ENCODE measurements at regions not wholly inside any gene's neighbourhood (a gene's known extent, or its start where the extent isn't known, plus 50 kb on each side); places are given as distances from the start of the nearest gene placed in this dataset.
"Not testable (repeated sequence)": the region's sequence is repeated elsewhere in the genome, so short reads cannot be mapped to it uniquely, and the experiment has no call there.

DNA sequence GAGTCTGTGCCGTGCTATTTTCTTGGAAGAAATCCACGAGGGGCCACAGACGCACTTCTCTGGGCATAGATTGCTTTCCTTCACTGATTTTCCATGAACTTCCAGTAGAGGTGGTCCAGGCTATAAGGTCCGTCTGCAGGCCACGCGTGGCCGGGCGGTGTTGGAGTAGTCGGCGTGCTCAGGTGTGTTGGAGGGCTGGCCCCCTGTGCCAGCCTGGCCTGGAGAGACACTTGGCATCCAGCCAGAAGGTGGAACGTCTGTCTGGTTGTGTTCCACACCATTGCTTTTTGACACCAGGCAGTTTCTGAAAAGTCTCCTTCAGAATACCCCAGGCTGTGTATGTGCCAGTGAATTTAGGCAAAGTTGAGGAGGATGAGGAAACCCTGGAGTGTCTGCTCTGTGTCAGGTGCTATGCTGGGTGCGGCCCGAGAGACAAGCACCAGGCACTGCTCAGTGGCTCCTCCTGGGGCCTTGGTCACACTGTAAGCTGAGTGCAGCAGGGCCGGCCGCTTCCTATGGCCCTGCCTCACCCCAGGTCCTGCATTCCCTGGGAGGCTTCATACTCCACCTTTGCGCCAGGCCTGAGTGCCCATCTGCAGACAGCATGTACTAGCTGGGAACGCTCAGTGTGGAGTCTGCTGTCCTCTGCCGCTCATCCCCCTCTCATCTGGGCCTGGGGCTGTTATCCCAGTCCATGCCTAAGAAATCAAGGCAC, 52.1 kb upstream of the TAMM41 start:
- H3K4me3 Mint-ChIP-seq: no peak overlapping the region
- no peaks in the 10 kb centered on the region for H3K9me3 Mint-ChIP-seq
- DNase-seq (ENCODE audit: low spot score in 2 of 2) (no peak), ATAC-seq (peak; percentile 32)
- H3K27ac Mint-ChIP-seq: no peak overlapping the region
- H3K36me3 Mint-ChIP-seq: no peaks in the 10 kb centered on the region
- H3K4me1 Mint-ChIP-seq: no peaks in the 10 kb centered on the region

DNA sequence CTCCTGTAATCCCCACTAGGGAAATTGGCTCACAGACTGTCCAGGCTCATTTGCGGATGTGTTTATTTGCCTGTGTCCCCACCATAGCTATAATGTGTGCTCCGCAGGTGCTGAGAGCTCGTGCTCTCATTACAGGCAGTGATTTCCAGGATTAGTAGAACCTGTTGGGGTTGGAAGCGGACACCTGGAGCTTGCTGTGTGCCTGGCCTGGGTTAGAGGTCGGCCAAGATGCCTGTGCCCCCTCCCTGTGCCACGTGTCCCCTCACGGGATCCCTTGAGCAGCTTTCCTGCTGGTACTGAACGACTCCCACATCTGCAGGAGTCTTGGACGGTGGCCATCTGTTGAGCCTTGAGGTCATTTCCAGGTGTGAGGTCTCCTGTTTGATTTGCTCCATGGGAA, 52.7 kb upstream of the TAMM41 start:
- not testable (repeated sequence) for H3K4me3 Mint-ChIP-seq; H3K36me3 Mint-ChIP-seq; H3K9me3 Mint-ChIP-seq; H3K27ac Mint-ChIP-seq; H3K4me1 Mint-ChIP-seq; ATAC-seq; DNase-seq (ENCODE audit: low spot score in 2 of 2)

DNA sequence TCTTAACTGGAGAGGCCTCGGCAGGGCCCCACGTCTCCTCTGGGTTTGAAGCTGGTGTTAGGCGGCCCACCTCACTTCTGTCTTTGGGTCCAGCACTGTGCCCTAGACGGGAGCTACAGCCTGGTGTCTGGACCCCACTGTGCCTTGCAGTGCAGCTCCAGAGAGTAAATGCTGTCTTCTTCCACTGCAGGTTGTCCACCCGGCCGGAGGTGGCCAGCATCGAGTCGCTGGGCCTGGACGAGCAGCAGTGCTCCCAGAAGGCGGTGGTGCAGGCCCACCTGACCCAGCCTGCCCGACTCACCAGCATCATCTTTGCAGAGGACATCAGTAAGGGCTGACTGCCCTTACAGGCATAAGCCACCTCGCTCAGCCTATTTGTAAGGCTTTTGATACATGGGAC, 53.1 kb upstream of the TAMM41 start:
- DNase-seq (ENCODE audit: low spot score in 2 of 2) (no peak), ATAC-seq (no peak)
- no peaks in the 10 kb centered on the region for H3K9me3 Mint-ChIP-seq
- H3K4me1 Mint-ChIP-seq: no peaks in the 10 kb centered on the region
- no peak overlapping the region for H3K4me3 Mint-ChIP-seq
- no peaks in the 10 kb centered on the region for H3K36me3 Mint-ChIP-seq
- no peak overlapping the region for H3K27ac Mint-ChIP-seq

DNA sequence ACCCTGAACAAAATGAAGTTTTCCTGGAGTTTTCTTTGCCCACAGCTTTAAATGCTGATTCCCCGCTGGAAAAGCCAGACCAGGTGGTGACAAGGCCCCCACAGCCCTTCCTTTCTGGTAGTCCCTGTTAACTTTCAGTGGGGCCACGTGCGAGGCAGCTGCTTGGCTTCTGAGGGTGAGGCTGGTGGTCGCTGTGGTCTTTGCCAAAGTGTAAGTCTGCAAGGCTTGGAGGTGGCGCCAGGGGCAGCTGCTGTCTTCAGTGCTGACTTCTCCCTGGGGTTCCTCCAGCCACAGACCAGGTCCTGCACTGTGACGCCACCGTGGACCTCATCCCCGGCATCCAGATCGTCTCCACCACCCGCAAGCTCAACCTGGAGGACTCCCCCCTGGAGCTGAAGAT, 54.1 kb upstream of the TAMM41 start:
- Mint-ChIP-seq H3K4me3 (no peak overlapping the region), H3K4me1 (no peaks in the 10 kb centered on the region), H3K36me3 (no peaks in the 10 kb centered on the region), H3K9me3 (no peaks in the 10 kb centered on the region), H3K27ac (no peak overlapping the region)
- ATAC-seq: no peak
- no peak for DNase-seq (ENCODE audit: low spot score in 2 of 2)

DNA sequence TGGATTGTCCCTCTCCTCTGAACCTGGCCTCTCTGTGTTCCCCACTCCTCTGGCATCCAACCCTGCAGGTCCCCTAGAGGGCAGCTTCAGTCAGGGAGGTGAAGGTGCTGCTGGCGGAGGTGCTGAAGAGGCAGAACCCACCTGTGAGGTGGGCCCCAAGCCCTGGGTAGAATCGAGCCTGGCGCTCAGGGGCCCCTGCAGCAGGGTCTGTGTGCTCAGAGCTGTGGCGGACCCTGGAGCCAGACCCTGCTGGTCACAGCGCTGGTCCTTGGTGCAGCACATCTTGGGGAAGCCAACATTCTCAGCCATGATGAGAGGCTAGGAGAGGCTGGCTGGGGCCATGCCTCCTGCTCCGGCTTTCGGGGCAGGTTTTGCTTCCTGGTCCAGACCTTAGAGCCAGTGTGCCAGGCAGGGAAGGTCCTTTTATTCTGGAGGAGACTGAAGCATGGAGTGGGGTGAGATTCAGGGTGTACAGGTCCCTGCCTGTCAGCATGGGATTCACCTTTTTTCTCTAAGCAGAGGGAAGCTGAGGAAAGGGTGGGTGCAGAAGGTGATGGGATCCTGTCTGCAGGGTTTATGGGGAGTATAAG, 54.7 kb upstream of the TAMM41 start:
- H3K27ac Mint-ChIP-seq: no peak overlapping the region
- no peaks in the 10 kb centered on the region for H3K36me3 Mint-ChIP-seq
- H3K9me3 Mint-ChIP-seq: no peaks in the 10 kb centered on the region
- no peaks in the 10 kb centered on the region for H3K4me1 Mint-ChIP-seq
- DNase-seq (ENCODE audit: low spot score in 2 of 2) (no peak), ATAC-seq (no peak)
- H3K4me3 Mint-ChIP-seq: no peak overlapping the region

DNA sequence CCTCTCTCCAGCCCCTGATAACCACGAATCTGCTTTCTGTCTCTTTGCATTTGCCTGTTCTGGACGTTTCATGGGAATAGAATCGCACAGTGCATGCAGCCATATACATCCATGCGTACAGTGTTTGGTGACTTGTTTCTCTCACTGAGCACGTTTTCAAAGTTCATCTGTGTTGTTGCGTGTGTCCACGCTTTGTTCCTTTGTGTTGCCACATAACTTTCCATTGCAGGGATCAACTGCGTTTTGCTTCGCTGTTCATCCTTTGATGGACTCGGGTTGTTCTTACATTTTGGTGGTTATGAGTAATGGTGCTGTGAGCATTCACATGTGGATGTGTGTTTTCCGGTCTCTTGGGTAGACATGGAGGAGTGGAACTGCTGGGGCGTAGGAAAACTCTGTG, 56.4 kb upstream of the TAMM41 start:
- Mint-ChIP-seq H3K36me3 (no peaks in the 10 kb centered on the region), H3K9me3 (no peaks in the 10 kb centered on the region), H3K4me3 (no peak overlapping the region), H3K27ac (no peak overlapping the region), H3K4me1 (peaks cover 7% of the 10 kb centered on the region)
- no peak for ATAC-seq
- no peak for DNase-seq (ENCODE audit: low spot score in 2 of 2)

DNA sequence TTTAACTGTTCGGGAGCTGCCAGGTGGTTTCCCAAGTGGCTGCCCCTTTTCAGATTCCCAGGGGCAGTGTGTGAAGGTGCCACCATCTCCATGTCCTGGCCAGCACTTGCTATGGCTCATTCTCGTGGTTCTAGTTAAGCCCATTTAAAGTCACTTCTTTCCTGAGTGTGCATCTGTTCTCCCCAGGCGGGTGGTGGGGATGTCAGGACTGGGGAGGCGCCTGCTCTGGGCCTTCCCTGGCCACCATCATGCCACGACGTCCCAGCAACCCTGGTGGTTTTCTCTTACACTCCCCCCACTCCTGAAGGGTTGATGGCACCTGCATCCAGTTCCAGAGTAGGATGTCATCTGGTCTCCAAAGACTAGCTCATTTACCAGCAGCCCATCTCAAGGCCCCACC, 56.8 kb upstream of the TAMM41 start:
- no peak for DNase-seq (ENCODE audit: low spot score in 2 of 2)
- Mint-ChIP-seq H3K36me3 (no peaks in the 10 kb centered on the region), H3K27ac (no peak overlapping the region), H3K4me1 (peaks cover 11% of the 10 kb centered on the region), H3K4me3 (no peak overlapping the region), H3K9me3 (no peaks in the 10 kb centered on the region)
- no peak for ATAC-seq

DNA sequence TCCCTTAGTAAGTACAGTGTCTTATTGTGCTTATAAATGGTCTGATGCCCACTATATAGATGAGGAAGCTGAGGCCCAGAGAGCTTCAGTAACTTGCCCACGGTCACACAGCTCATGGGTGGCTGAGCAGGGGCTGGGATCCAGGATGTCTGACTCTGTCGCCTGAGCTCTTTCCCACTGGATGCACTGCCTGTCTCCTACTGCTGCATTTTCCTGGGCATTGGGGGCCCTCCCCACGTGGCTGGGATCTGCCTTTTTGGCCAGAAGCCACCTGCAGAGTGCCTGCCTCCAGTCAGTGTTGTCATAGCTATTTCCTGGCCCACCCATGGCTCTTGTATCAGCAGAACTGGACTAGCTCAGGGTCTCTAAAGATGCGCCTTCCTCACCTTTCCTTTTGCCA, 57.5 kb upstream of the TAMM41 start:
- H3K36me3 Mint-ChIP-seq: no peaks in the 10 kb centered on the region
- no peaks in the 10 kb centered on the region for H3K9me3 Mint-ChIP-seq
- peaks cover 18% of the 10 kb centered on the region for H3K4me1 Mint-ChIP-seq
- ATAC-seq (no peak), DNase-seq (ENCODE audit: low spot score in 2 of 2) (no peak)
- H3K4me3 Mint-ChIP-seq: no peak overlapping the region
- no peak overlapping the region for H3K27ac Mint-ChIP-seq

DNA sequence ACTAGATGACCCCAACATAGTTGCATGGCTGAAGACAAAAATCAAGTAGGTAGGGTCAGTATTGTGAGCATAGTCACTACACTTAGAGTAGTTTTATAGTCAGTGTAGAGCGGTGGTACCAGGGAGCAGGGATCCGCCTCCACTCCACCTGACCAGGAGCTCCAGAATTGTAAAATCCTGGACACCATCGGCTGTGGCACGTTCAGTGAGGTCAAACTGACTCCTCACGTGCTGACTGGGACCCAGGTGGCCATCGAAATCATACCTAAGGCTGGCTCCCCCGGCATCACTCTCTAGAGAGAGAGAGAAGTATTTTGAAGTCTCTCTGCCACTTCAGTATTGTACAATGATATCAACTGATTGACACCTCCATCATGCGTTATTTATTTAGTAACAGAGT, 59.7 kb upstream of the TAMM41 start:
- Mint-ChIP-seq H3K4me1 (peaks cover 25% of the 10 kb centered on the region), H3K4me3 (no peak overlapping the region), H3K36me3 (no peaks in the 10 kb centered on the region), H3K9me3 (no peaks in the 10 kb centered on the region), H3K27ac (no peak overlapping the region)
- ATAC-seq (no peak), DNase-seq (ENCODE audit: low spot score in 2 of 2) (no peak)

DNA sequence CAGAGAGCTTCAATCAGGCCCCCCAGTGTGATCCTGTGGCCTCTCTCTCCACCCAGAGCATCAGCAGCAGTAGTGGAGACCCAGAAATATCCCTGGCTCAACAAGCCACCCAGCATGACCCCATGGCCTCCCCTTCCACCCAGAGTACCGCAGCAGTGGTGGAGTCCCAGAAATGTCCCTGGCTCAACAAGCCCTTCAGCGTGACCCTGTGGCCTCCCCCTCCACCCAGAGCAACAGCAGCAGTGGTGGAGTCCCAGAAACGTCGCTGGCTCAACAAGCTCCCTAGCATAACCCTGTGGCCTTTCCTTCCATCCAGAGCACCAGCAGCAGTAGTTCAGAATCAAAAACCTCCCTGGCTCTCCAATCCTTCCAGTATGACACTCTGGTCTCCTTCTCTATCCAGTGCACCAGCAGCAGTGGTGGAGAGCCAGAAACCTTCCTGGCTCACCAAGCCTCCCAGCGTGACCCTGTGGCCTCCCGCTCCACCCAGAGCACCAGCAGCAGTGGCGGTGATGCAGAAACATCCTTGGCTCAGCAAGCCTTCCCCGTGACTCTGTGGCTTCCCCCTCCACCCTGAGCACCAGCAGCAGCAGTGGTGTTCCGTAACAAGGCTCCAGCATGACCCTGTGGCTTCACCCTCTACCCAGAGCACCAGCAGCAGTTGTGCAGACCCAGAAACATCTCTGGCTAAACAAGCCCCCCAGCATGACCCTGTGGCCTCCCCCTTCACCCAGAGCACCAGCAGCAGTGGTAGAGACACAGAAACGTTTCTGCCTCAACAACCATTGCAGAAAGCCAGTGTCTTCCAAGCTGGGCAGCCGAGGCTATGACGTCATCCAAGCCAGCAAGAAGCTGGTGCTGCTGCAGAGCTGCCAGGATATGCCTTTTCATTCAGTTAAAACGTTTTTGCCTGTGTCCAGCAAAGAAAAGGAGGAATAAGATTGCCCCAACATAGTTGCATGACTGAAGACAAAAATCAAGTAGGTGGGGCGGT, 61.3 kb upstream of the TAMM41 start:
- Mint-ChIP-seq H3K4me1 (peaks cover 25% of the 10 kb centered on the region), H3K27ac (no peak overlapping the region), H3K36me3 (no peaks in the 10 kb centered on the region), H3K4me3 (peak overlapping the region; percentile 47), H3K9me3 (no peaks in the 10 kb centered on the region)
- DNase-seq (ENCODE audit: low spot score in 2 of 2): no peak
- no peak for ATAC-seq

DNA sequence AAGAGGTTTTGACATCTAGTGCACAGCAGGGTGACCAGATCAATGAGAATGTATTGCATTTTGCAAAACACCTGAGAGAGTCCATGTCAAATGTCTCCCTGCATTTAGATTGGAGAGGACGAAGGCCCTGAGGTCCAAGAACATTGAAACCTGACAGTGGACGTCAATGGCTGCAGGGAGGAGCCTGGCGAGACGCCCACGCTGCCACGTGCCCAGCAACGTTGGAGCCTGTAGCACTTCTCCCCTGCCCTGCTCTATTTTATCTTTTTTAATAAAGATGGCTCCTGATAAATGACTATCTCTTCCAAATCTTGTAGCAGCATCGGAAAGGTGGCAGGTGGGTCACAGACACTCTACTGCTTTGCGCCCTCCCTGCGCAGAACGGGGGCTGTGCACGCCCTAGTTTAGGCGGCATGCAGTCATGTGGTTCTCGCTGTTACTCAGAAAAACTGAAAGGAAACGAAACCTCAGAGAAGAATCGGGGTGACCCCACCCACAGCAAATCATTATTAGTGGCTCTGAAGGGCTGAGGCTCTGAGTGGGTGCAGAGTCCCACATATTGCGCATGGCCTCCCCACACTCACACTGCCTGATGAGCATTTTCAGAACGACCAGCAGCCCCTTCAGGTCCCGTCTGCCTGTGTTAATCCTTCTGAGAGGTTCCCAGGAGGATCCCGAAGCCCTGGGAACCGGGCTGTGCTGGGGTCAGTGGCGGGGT, 62.5 kb upstream of the TAMM41 start:
- peak overlapping the region; percentile 47 for H3K4me3 Mint-ChIP-seq
- ATAC-seq (peak; percentile 78), DNase-seq (ENCODE audit: low spot score in 2 of 2) (no peak)
- peak overlapping the region; percentile 36 for H3K27ac Mint-ChIP-seq
- no peaks in the 10 kb centered on the region for H3K36me3 Mint-ChIP-seq
- no peaks in the 10 kb centered on the region for H3K9me3 Mint-ChIP-seq
- peaks cover 25% of the 10 kb centered on the region for H3K4me1 Mint-ChIP-seq

DNA sequence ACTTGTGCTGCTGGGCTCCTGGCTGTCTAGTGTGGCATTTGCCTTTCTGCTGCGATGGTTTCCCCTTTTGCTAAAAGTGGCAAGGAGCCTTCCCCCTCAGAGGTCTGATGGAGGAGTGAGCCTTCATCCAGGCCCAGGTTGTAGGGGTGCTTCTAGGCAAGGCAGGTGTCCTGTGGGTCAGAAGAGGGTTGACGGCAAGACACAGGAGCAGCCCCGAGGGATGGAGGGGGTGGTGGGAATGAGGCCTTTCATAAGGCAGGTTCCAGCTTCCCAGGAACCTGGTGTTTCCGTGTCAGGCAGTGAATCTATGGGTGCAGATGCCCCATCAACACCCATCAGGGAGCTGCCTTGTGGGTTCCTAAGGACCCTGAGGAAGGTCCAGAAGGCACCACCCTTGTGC, 63.0 kb upstream of the TAMM41 start:
- DNase-seq (ENCODE audit: low spot score in 2 of 2) (no peak), ATAC-seq (no peak)
- Mint-ChIP-seq H3K4me3 (peak overlapping the region; percentile 47), H3K9me3 (no peaks in the 10 kb centered on the region), H3K4me1 (peaks cover 25% of the 10 kb centered on the region), H3K27ac (no peak overlapping the region), H3K36me3 (no peaks in the 10 kb centered on the region)

DNA sequence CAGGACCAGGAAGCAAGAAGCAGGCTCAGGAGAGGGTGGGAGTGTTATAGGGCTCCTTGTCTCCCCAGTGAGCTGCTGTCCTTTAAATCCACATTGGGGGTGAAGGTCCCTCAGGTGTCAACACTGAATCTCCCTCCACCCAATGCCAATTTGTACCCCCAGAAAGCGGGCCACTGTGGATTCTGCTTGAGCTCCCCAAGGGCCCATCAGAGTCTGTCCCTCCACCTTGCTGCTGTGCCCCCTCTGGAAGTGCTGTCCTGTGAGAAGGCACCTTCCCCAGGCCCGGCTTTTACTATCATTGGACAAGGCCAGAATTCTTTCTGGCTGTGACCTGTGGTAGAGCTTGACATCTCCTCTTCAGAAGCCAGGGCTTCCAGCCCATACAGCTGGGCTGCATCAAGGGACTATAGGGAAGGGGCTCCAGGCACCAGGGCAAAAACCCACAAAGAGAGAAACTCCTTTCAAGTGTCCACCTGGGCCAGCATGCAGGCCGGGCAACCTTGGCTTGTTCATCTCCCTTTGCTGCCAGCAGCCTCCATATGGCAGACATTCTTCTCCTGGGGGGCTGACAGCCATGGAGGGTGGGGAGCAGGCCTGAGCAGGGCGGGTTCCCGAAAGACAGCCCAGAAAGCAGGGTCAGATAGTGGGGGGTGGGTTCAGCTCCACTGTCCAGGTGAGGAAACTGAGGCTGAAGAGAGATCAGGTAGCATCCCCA, 63.7 kb upstream of the TAMM41 start:
- H3K4me1 Mint-ChIP-seq: peaks cover 25% of the 10 kb centered on the region
- H3K27ac Mint-ChIP-seq; DNase-seq (ENCODE audit: low spot score in 2 of 2); H3K9me3 Mint-ChIP-seq; H3K4me3 Mint-ChIP-seq; H3K36me3 Mint-ChIP-seq; ATAC-seq: not testable (repeated sequence)

DNA sequence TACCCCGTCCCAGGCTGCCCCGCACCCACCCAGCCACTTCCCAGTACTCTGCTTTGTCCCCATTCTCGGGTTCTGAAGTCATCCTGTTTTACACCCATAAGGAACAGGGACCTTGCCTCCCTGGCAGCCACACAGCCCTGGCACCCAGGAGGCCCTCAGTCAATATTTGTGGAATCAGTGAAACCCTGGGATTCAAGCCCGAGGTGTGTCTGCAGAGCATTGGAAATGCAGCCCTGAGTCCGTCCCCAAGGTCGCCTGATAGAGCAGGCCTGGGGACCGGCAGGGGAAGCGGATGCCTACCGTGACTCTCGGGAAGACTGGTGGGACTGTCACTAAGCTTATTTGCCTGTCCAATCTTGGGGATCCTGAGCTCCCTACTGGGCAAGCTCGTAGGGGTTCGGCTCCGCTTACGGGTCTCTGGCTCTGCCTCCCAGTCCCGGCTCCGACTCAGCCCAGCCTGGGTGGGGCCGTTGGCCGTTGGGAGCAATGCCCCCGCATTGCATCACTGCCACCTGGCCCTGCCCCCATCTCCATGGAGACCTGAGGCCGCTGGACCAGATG, 64.4 kb upstream of the TAMM41 start:
- Mint-ChIP-seq H3K4me1 (peaks cover 25% of the 10 kb centered on the region), H3K9me3 (no peaks in the 10 kb centered on the region), H3K4me3 (no peak overlapping the region), H3K27ac (no peak overlapping the region), H3K36me3 (no peaks in the 10 kb centered on the region)
- no peak for DNase-seq (ENCODE audit: low spot score in 2 of 2)
- no peak for ATAC-seq
